ENCODE measurements at regions not wholly inside any gene's neighbourhood (a gene's known extent, or its start where the extent isn't known, plus 50 kb on each side); places are given as distances from the start of the nearest gene placed in this dataset.

- intact Hi-C loops (cut with micrococcal nuclease), result no loop called here
- Mint-ChIP-seq H3K4me1 (ENCODE audit: low read depth) (no peaks in the 10 kb centered on the region), H3K4me3 (no peak overlapping the region), H3K9me3 (no peaks in the 10 kb centered on the region), H3K27me3 (peaks cover 3% of the 10 kb centered on the region), H3K27ac (no peak overlapping the region), H3K36me3 (ENCODE audit: low read depth) (no peaks in the 10 kb centered on the region)
- ATAC-seq (no peak), DNase-seq (no peak)
- CTCF ChIA-PET, result no interaction called here
- POLR2A ChIA-PET, result no interaction called here
- no peak for TF ChIP-seq CTCF (IDR thresholded peaks at IDR 0.05)
Measured at GRCh38 chr5:155912291-155912690, 414.7 kb upstream of the SGCD start.

GRCh38 chr5:155914766-155915165, 412.2 kb upstream of the SGCD start:
- TF ChIP-seq CTCF (IDR thresholded peaks at IDR 0.05), result no peak
- Mint-ChIP-seq H3K4me1 (ENCODE audit: low read depth) (no peaks in the 10 kb centered on the region), H3K36me3 (ENCODE audit: low read depth) (no peaks in the 10 kb centered on the region), H3K27me3 (peaks cover 6% of the 10 kb centered on the region), H3K9me3 (no peaks in the 10 kb centered on the region), H3K4me3 (no peak overlapping the region), H3K27ac (no peak overlapping the region)
- ATAC-seq, result no peak
- intact Hi-C loops (cut with micrococcal nuclease), result no loop called here
- DNase-seq, result no peak
- ChIA-PET POLR2A (no interaction called here), CTCF (no interaction called here)

GRCh38 chr5:155915601-155916000, 411.4 kb upstream of the SGCD start:
- H3K4me1 Mint-ChIP-seq (ENCODE audit: low read depth), result no peaks in the 10 kb centered on the region
- no peak overlapping the region for H3K27ac Mint-ChIP-seq
- intact Hi-C loops (cut with micrococcal nuclease), result no loop called here
- H3K27me3 Mint-ChIP-seq, result peaks cover 10% of the 10 kb centered on the region
- ChIA-PET CTCF (no interaction called here), POLR2A (no interaction called here)
- H3K4me3 Mint-ChIP-seq, result no peak overlapping the region
- DNase-seq (no peak), ATAC-seq (no peak)
- H3K36me3 Mint-ChIP-seq (ENCODE audit: low read depth), result no peaks in the 10 kb centered on the region
- no peak for TF ChIP-seq CTCF (IDR thresholded peaks at IDR 0.05)
- no peaks in the 10 kb centered on the region for H3K9me3 Mint-ChIP-seq

- Mint-ChIP-seq H3K27me3 (peaks cover 12% of the 10 kb centered on the region), H3K27ac (no peak overlapping the region), H3K4me1 (ENCODE audit: low read depth) (no peaks in the 10 kb centered on the region), H3K36me3 (ENCODE audit: low read depth) (no peaks in the 10 kb centered on the region), H3K4me3 (no peak overlapping the region), H3K9me3 (no peaks in the 10 kb centered on the region)
- ATAC-seq (no peak), DNase-seq (no peak)
- intact Hi-C loops (cut with micrococcal nuclease), result no loop called here
- CTCF ChIA-PET, result no interaction called here
- no peak for TF ChIP-seq CTCF (IDR thresholded peaks at IDR 0.05)
- POLR2A ChIA-PET, result no interaction called here
Measured at GRCh38 chr5:155919126-155919525, 407.8 kb upstream of the SGCD start.

GRCh38 chr5:155919725-155920124, 407.2 kb upstream of the SGCD start:
- H3K9me3 Mint-ChIP-seq, result no peaks in the 10 kb centered on the region
- ATAC-seq, result no peak
- TF ChIP-seq CTCF (IDR thresholded peaks at IDR 0.05), result no peak
- H3K27me3 Mint-ChIP-seq, result peaks cover 12% of the 10 kb centered on the region
- no peaks in the 10 kb centered on the region for H3K4me1 Mint-ChIP-seq (ENCODE audit: low read depth)
- POLR2A ChIA-PET, result no interaction called here
- no peak overlapping the region for H3K27ac Mint-ChIP-seq
- H3K4me3 Mint-ChIP-seq, result no peak overlapping the region
- DNase-seq, result no peak
- intact Hi-C loops (cut with micrococcal nuclease), result no loop called here
- no peaks in the 10 kb centered on the region for H3K36me3 Mint-ChIP-seq (ENCODE audit: low read depth)
- CTCF ChIA-PET, result no interaction called here

All from activated CD8-positive, alpha-beta T cell treated with anti-CD3 and anti-CD28 coated beads for 36 hours (primary cell).